ENCODE measurements at regions not wholly inside any gene's neighbourhood (a gene's known extent, or its start where the extent isn't known, plus 50 kb on each side); places are given as distances from the start of the nearest gene placed in this dataset.

- TF ChIP-seq CTCF (IDR thresholded peaks at IDR 0.05; ENCODE audit: low read depth, low read length, poor library complexity, severe bottlenecking) (no peak), EZH2phosphoT487 (IDR thresholded peaks at IDR 0.05; ENCODE audit: borderline replicate concordance, low read length) (no peak)
Observed at GRCh38 chr9:78171651-78172050, 64.2 kb upstream of the CEP78 start.

All from DOHH2 (cell line).